Dermis blood vessel endothelial cell (primary cell): ENCODE measurements at regions not wholly inside any gene's neighbourhood (a gene's known extent, or its start where the extent isn't known, plus 50 kb on each side); places are given as distances from the start of the nearest gene placed in this dataset.

ENCODE experiments used
- DNase-seq: peaks from one replicate; pipeline ENCODE4 v3.0.0; 2010

- no peak for DNase-seq
Measured at GRCh38 chr19:29432677-29433076, 93.1 kb upstream of the VSTM2B start.

DNA sequence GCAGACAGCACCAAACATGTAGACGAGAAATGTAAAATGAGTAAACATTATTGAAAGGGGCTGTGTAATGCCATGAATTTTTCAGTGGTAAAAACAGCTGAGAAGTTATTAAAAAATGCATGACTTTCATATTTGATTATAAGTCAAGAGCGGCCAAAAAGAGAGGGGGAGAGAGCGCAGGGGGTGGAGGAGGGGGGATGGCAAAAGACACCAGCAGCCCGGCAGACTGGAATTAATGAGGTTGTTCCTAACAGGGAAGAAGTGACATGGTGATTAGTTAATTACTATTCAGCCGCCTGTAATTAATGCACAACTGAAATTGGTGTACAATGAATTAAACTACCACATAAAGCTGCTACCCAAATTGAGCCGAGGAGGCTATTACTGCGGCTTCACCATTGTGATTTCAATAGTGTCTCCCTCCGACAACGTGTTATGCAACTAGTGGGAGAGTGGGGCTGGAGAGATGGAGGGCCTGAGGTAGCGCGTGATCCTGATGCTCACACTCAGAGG, 89.1 kb upstream of the VSTM2B start:
- DNase-seq: no peak

GRCh38 chr19:29439021-29439420, 86.8 kb upstream of the VSTM2B start:
- no peak for DNase-seq

- no peak for DNase-seq
Measured at GRCh38 chr19:29439688-29440550, 85.9 kb upstream of the VSTM2B start.

DNA sequence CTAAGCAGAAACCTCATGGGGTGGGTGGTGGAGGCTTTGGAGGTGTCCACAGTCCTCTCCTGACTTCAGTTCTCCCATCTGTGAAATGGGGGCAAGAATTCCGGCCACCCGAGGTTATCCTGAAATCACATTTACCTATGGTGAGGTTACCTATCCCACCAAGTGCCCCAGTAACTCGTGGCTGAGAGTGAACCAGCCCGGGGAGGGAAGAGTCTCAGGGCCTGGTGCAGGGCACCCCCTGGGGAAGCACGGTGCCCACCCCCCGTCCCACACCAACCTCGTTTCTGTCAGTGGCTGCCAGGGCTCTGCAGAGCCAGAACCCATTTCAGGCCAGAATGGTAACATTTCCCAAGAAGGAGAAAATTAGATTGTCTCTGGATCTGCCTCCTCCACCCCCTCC, 83.7 kb upstream of the VSTM2B start:
- no peak for DNase-seq

DNA sequence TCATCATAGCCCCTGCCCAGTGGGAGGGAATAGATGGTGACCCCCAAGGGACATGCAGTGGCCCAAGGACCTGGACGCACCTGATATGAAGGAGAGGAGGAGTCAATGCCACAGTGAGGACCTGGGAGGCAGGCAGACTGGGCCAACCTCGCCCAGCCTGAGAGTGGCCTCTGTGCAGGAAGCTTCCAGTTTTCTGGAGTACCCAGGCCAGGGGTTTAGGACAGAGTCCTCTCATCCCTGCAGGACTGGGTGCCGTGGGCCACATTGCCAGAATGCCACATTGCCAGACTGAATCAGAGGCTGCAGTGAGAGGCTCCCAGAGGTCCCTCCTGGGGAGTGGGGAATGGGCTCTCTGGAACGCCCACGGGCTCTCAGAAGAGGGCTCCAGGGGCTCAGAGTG, 82.9 kb upstream of the VSTM2B start:
- no peak for DNase-seq

DNA sequence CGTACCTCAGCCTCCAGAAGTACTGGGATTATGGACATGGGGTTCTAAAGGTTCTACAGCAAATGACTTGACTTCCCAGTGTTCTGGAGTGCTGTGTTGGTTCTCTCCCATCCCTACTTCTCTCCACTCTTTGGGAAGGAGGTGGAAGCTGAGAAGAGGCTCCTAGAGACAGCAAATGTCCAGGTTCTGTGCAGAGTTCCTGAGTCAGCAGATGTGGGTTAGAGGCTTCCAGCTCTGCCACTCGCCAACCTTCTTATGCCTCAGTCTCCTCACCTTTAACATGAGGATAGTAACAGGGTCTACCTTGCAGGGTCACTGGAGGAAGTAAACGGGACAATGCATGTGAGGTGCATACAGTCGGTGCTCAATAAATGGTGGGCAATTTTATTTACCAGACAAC, 80.5 kb upstream of the VSTM2B start:
- no peak for DNase-seq

DNA sequence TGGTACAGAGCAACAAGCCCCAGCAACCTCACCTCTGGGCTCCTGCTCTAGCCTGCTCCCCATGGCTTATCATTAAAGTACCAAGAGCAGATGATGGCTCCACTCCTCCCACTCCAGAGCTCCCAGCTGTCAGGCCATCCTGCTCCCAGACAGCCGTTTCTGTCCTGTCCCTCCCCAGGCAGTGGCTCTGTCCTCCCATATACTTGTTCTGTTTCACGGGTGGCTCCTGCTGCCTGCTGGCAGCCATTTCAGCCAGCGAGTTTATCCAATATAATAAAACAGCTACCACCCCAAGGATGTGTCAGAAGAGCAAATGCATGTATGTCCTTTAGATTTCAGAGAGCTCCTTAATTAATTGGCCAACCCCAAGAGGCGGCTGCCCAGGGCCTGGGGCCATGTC, 79.4 kb upstream of the VSTM2B start:
- no peak for DNase-seq

DNA sequence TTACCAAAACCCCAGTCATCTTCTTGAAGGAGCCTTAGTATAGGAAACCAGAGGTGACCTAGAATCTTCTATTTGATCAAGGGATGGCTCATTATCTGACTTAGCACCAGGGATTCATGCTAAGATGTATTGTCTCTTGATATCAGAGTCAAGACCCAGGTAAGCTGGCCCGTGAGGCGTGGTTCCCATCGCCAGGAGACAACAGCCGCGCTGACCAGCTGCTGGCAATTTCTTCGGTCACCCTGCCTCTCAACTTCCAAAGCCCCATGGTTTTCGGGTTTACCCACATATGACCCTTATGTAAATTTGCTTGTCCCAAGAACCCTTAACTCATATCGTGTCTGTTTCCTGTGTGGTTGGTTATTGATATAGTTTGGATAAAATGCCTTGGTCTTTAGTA, 77.7 kb upstream of the VSTM2B start:
- no peak for DNase-seq

- DNase-seq: no peak
Measured at GRCh38 chr19:29449371-29449770, 76.4 kb upstream of the VSTM2B start.

DNA sequence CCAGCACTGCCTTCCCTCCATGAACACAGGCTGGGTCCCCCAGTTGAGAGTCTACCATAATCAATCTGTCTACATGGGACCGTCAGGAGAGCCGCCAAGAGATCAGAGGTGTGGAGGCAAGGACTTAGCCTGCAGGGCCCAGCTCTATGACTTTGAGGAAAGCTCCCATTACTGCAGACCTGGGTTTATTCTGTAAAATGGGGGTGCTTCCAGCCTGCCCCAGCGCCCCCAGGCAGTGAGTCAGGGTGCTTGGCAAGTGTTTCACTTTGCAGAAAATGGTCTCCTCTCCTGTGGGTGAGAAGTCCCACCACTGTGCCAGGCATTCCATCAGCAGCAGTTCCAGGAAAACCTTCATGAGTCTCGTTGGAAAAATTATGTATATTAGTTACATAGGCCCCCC, 75.5 kb upstream of the VSTM2B start:
- DNase-seq: no peak

GRCh38 chr19:29450812-29451211, 75.0 kb upstream of the VSTM2B start:
- DNase-seq: no peak

- DNase-seq: no peak
Measured at GRCh38 chr19:29454109-29454508, 71.7 kb upstream of the VSTM2B start.

GRCh38 chr19:29457413-29457812, 68.4 kb upstream of the VSTM2B start:
- DNase-seq: no peak

DNA sequence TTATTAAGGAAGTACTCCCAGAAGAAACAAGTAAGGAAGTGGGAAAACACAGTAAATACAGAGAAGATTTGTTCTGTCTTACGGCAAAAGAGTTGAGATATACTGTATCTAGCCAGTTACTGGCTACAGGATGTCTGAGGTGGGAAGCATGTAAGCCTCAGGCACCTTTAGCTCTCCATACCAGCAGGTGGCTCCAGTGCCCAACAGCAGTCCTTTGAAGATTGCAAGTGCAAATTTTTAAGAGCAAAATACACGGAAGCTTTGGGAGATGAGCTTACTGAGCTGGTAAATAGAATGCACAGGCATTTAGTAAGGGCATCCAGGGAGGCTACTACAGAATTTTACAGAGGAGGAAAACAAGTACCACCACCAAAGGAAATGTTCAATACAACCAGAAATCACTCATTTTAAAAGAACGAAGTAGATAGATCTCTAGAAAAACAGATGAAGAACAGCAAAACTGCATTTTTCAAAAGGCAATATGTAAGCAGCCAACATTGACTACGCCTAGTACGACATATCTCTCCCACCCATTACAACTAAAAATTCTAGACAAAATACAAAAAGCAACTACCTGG, 57.9 kb upstream of the VSTM2B start:
- DNase-seq: no peak

DNA sequence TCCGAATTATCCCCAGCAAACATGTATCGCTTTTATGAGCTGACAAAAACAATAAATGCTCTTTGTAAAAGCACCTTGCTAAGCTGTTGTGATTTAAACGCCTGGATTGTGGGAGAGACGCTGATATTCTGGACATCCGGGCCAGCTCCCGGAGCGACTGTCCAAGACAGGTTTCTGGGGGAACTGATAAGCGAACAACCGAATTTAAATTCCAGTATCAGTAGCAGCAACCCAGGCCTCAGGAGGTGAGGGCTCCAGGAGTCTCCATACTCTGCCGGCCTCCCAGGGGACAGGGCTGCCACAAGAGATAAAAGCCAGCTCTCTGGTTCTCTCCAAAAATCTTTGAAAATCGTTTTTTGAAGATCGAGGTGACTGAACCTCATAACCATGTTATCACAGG, 50.3 kb upstream of the VSTM2B start:
- no peak for DNase-seq
